ENCODE measurements at regions not wholly inside any gene's neighbourhood (a gene's known extent, or its start where the extent isn't known, plus 50 kb on each side); places are given as distances from the start of the nearest gene placed in this dataset.

DNA sequence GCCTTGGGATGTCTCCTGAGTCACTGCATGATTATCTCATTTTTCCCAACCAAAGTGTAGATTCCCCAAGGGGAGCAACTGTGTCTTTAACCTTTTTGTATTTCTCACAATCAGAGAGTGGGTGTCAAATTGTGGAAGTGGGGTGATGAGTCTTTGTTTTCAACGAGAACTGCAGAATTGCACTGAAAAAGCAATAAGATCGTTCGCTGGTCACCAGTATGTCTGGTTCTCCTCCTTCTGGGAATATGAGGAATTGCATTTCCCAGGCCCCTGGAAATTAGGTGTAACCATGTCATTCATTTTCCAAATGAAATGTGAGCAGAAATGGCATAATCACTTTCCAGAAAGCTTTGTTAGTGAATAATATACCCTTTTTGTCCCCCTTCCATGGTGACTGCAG is 326.9 kb downstream of the GPAM start:
- Mint-ChIP-seq H3K4me1 (peaks cover 6% of the 10 kb centered on the region), H3K36me3 (ENCODE audit: low read depth) (no peaks in the 10 kb centered on the region), H3K9me3 (no peaks in the 10 kb centered on the region), H3K27me3 (ENCODE audit: insufficient read depth, low read depth, poor library complexity) (no peaks in the 10 kb centered on the region), H3K27ac (no peak overlapping the region), H3K4me3 (no peak overlapping the region)
- H3K79me2 ChIP-seq (replicated peaks; ENCODE audit: insufficient read depth), result no peaks in the 10 kb centered on the region
- H3K4me1 ChIP-seq (ENCODE audit: insufficient read depth), result no peaks in the 10 kb centered on the region
- peak; percentile 35 for DNase-seq (ENCODE audit: low spot score)
- H3K27ac ChIP-seq (ENCODE audit: low read depth), result no peak overlapping the region
- ATAC-seq, result no peak
- 0 out of 2 replicates have a peak, but pooled peaks cover 3% of the 10 kb centered on the region for H3K9me2 ChIP-seq (ENCODE audit: insufficient read depth)
- H3F3A ChIP-seq (replicated peaks; ENCODE audit: low read depth), result no peaks in the 10 kb centered on the region
- TF ChIP-seq, protein P1, sequence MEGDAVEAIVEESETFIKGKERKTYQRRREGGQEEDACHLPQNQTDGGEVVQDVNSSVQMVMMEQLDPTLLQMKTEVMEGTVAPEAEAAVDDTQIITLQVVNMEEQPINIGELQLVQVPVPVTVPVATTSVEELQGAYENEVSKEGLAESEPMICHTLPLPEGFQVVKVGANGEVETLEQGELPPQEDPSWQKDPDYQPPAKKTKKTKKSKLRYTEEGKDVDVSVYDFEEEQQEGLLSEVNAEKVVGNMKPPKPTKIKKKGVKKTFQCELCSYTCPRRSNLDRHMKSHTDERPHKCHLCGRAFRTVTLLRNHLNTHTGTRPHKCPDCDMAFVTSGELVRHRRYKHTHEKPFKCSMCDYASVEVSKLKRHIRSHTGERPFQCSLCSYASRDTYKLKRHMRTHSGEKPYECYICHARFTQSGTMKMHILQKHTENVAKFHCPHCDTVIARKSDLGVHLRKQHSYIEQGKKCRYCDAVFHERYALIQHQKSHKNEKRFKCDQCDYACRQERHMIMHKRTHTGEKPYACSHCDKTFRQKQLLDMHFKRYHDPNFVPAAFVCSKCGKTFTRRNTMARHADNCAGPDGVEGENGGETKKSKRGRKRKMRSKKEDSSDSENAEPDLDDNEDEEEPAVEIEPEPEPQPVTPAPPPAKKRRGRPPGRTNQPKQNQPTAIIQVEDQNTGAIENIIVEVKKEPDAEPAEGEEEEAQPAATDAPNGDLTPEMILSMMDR (conservative IDR thresholded peaks at IDR 0.05; ENCODE audit: low read depth in 2 of 2), result peak; percentile 58 to 66
- TF ChIP-seq EZH2 (IDR thresholded peaks at IDR 0.05; ENCODE audit: low read depth, unreplicated experiment), result no peak
- TF ChIP-seq, protein P2, sequence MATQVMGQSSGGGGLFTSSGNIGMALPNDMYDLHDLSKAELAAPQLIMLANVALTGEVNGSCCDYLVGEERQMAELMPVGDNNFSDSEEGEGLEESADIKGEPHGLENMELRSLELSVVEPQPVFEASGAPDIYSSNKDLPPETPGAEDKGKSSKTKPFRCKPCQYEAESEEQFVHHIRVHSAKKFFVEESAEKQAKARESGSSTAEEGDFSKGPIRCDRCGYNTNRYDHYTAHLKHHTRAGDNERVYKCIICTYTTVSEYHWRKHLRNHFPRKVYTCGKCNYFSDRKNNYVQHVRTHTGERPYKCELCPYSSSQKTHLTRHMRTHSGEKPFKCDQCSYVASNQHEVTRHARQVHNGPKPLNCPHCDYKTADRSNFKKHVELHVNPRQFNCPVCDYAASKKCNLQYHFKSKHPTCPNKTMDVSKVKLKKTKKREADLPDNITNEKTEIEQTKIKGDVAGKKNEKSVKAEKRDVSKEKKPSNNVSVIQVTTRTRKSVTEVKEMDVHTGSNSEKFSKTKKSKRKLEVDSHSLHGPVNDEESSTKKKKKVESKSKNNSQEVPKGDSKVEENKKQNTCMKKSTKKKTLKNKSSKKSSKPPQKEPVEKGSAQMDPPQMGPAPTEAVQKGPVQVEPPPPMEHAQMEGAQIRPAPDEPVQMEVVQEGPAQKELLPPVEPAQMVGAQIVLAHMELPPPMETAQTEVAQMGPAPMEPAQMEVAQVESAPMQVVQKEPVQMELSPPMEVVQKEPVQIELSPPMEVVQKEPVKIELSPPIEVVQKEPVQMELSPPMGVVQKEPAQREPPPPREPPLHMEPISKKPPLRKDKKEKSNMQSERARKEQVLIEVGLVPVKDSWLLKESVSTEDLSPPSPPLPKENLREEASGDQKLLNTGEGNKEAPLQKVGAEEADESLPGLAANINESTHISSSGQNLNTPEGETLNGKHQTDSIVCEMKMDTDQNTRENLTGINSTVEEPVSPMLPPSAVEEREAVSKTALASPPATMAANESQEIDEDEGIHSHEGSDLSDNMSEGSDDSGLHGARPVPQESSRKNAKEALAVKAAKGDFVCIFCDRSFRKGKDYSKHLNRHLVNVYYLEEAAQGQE (IDR thresholded peaks at IDR 0.05; ENCODE audit: unreplicated experiment), result no peak
- no peak for TF ChIP-seq STAT1 (IDR thresholded peaks at IDR 0.05; ENCODE audit: unreplicated experiment)
- TF ChIP-seq POLR2AphosphoS5 (IDR thresholded peaks at IDR 0.05; ENCODE audit: low read depth), result no peak
- TF ChIP-seq, protein P3, sequence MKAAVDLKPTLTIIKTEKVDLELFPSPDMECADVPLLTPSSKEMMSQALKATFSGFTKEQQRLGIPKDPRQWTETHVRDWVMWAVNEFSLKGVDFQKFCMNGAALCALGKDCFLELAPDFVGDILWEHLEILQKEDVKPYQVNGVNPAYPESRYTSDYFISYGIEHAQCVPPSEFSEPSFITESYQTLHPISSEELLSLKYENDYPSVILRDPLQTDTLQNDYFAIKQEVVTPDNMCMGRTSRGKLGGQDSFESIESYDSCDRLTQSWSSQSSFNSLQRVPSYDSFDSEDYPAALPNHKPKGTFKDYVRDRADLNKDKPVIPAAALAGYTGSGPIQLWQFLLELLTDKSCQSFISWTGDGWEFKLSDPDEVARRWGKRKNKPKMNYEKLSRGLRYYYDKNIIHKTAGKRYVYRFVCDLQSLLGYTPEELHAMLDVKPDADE (IDR thresholded peaks at IDR 0.05), result no peak
- no peak for TF ChIP-seq EZH2phosphoT487 (IDR thresholded peaks at IDR 0.05; ENCODE audit: unreplicated experiment)
- TF ChIP-seq JUNB (IDR thresholded peaks at IDR 0.05; ENCODE audit: unreplicated experiment), result no peak
- H3K4me2 ChIP-seq, result no peak overlapping the region
- peak overlapping the region; percentile 79; the same call in 1 of the 2 replicates for H2AFZ ChIP-seq
- no peaks in the 10 kb centered on the region for H3K36me3 ChIP-seq (ENCODE audit: insufficient read depth)
- no peaks in the 10 kb centered on the region for H3K27me3 ChIP-seq (ENCODE audit: insufficient read depth)
- H4K20me1 ChIP-seq (replicated peaks; ENCODE audit: insufficient read depth), result no peaks in the 10 kb centered on the region
- no peak overlapping the region for H3K4me3 ChIP-seq

DNA sequence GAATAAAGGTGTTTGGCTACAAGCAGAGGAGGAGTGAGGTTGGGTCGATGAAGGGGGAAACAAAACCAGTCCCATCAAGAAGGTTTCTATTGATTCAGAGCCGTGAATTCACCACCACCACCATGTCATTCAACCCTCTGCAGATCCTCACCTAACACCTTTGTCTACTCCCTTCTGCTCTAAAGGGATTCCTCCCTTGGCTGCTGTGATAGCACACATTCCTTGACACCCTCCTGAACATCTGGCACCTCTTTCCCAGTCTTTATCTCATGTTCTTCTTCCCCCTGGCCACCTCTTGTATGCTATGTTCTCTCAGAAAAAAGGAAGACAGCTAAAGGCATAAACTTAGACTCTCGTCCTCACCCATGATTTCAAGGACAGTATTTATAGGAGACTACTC is 318.0 kb downstream of the GPAM start:
- ATAC-seq, result no peak
- peaks cover 4% of the 10 kb centered on the region; the same call in 2 of the 3 replicates for H3K9me3 Mint-ChIP-seq
- H3K4me3 Mint-ChIP-seq, result no peak overlapping the region
- H3K4me3 ChIP-seq, result no peak overlapping the region
- DNase-seq (ENCODE audit: low spot score), result no peak
- peaks cover 13% of the 10 kb centered on the region; the same call in 1 of the 3 replicates for H3K36me3 Mint-ChIP-seq (ENCODE audit: low read depth)
- no peak overlapping the region for H3K27ac Mint-ChIP-seq
- no peaks in the 10 kb centered on the region for H4K20me1 ChIP-seq (replicated peaks; ENCODE audit: insufficient read depth)
- H3K4me1 ChIP-seq (ENCODE audit: insufficient read depth), result peaks cover 11% of the 10 kb centered on the region
- no peaks in the 10 kb centered on the region for H3K36me3 ChIP-seq (ENCODE audit: insufficient read depth)
- H2AFZ ChIP-seq, result 0 out of 2 replicates have a peak overlapping the region, but pooled peaks have one; percentile 23
- no peak overlapping the region for H3K4me2 ChIP-seq
- H3F3A ChIP-seq (replicated peaks; ENCODE audit: low read depth), result no peaks in the 10 kb centered on the region
- no peaks in the 10 kb centered on the region for H3K27me3 ChIP-seq (ENCODE audit: insufficient read depth)
- H3K79me2 ChIP-seq (replicated peaks; ENCODE audit: insufficient read depth), result no peaks in the 10 kb centered on the region
- no peak overlapping the region for H3K27ac ChIP-seq (ENCODE audit: low read depth)
- H3K4me1 Mint-ChIP-seq, result peaks cover 15% of the 10 kb centered on the region
- peaks cover 18% of the 10 kb centered on the region; the same call in 1 of the 2 replicates for H3K9me2 ChIP-seq (ENCODE audit: insufficient read depth)
- peaks cover 3% of the 10 kb centered on the region for H3K27me3 Mint-ChIP-seq (ENCODE audit: insufficient read depth, low read depth, poor library complexity)
- TF ChIP-seq, protein P4, sequence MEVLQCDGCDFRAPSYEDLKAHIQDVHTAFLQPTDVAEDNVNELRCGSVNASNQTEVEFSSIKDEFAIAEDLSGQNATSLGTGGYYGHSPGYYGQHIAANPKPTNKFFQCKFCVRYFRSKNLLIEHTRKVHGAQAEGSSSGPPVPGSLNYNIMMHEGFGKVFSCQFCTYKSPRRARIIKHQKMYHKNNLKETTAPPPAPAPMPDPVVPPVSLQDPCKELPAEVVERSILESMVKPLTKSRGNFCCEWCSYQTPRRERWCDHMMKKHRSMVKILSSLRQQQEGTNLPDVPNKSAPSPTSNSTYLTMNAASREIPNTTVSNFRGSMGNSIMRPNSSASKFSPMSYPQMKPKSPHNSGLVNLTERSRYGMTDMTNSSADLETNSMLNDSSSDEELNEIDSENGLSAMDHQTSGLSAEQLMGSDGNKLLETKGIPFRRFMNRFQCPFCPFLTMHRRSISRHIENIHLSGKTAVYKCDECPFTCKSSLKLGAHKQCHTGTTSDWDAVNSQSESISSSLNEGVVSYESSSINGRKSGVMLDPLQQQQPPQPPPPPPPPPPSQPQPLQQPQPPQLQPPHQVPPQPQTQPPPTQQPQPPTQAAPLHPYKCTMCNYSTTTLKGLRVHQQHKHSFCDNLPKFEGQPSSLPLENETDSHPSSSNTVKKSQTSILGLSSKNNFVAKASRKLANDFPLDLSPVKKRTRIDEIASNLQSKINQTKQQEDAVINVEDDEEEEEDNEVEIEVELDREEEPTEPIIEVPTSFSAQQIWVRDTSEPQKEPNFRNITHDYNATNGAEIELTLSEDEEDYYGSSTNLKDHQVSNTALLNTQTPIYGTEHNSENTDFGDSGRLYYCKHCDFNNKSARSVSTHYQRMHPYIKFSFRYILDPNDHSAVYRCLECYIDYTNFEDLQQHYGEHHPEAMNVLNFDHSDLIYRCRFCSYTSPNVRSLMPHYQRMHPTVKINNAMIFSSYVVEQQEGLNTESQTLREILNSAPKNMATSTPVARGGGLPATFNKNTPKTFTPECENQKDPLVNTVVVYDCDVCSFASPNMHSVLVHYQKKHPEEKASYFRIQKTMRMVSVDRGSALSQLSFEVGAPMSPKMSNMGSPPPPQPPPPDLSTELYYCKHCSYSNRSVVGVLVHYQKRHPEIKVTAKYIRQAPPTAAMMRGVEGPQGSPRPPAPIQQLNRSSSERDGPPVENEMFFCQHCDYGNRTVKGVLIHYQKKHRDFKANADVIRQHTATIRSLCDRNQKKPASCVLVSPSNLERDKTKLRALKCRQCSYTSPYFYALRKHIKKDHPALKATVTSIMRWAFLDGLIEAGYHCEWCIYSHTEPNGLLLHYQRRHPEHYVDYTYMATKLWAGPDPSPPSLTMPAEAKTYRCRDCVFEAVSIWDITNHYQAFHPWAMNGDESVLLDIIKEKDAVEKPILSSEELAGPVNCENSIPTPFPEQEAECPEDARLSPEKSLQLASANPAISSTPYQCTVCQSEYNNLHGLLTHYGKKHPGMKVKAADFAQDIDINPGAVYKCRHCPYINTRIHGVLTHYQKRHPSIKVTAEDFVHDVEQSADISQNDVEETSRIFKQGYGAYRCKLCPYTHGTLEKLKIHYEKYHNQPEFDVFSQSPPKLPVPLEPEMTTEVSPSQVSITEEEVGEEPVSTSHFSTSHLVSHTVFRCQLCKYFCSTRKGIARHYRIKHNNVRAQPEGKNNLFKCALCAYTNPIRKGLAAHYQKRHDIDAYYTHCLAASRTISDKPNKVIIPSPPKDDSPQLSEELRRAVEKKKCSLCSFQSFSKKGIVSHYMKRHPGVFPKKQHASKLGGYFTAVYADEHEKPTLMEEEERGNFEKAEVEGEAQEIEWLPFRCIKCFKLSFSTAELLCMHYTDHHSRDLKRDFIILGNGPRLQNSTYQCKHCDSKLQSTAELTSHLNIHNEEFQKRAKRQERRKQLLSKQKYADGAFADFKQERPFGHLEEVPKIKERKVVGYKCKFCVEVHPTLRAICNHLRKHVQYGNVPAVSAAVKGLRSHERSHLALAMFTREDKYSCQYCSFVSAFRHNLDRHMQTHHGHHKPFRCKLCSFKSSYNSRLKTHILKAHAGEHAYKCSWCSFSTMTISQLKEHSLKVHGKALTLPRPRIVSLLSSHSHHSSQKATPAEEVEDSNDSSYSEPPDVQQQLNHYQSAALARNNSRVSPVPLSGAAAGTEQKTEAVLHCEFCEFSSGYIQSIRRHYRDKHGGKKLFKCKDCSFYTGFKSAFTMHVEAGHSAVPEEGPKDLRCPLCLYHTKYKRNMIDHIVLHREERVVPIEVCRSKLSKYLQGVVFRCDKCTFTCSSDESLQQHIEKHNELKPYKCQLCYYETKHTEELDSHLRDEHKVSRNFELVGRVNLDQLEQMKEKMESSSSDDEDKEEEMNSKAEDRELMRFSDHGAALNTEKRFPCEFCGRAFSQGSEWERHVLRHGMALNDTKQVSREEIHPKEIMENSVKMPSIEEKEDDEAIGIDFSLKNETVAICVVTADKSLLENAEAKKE (CRISPR knock-in tag; IDR thresholded peaks at IDR 0.05), result no peak
- TF ChIP-seq ZNF331 (CRISPR knock-in tag; IDR thresholded peaks at IDR 0.05; ENCODE audit: low read depth), result no peak
